NCI-H774 (cell line): ENCODE measurements at regions not wholly inside any gene's neighbourhood (a gene's known extent, or its start where the extent isn't known, plus 50 kb on each side); places are given as distances from the start of the nearest gene placed in this dataset.

Experiments
- DNase-seq: peaks from one replicate; lab custom pipeline; 2025; lab: John Stamatoyannopoulos, UW

DNA sequence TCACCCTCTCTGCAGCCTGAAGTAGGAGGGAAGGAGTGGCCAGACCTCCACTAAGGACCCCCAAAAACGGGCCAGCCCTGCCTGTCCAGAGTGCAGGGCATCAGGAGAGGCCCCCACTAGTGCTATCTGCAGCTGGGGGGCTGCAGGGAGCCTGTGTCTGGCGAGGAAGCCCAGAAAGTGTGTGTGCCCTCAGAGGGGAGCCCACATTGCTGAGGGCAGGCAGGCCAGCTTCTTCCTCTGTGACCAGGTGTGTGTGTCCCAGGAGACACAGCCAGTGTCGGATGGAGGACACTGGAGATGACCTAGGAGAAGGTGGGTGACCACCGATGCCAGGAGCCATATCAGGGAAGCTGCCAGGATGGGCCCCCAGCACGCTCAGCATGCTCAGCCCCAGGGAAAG lies 218.7 kb downstream of the IRX2 start:
- DNase-seq, result no peak

DNA sequence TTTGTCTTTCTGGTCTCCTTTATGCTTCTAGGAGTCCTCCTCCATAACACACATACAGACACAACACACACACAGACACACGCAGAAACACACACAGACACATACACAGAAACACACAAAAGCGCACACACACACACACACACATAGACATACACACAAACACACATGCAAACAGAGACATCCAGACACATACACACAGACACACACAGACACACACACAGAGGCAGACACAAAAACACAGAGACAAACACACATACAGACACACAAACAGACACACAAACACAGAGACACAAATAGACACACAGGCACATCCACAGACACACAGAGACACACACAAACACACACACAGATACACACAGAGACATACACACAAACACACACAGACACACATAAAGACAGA lies 220.2 kb downstream of the IRX2 start:
- DNase-seq, result no peak

DNA sequence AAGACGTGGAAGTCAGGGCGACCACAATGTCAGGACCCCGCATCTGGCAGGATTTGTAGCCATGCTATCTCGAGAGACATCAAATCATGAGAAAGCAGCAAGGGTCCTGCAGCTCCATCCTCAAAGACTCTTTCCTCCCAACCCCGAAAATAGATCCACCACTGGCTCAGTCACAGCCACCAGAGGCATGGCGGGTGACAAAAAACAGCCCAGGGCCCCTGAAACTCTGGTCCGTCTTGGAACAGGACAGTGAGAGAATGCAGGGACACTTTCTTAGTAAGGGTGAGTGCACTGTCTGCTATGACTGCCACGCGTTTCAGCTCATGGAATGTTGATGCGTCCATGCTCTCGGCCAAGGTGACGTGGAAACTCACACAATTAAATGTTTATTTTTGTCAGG lies 220.9 kb downstream of the IRX2 start:
- no peak for DNase-seq

DNA sequence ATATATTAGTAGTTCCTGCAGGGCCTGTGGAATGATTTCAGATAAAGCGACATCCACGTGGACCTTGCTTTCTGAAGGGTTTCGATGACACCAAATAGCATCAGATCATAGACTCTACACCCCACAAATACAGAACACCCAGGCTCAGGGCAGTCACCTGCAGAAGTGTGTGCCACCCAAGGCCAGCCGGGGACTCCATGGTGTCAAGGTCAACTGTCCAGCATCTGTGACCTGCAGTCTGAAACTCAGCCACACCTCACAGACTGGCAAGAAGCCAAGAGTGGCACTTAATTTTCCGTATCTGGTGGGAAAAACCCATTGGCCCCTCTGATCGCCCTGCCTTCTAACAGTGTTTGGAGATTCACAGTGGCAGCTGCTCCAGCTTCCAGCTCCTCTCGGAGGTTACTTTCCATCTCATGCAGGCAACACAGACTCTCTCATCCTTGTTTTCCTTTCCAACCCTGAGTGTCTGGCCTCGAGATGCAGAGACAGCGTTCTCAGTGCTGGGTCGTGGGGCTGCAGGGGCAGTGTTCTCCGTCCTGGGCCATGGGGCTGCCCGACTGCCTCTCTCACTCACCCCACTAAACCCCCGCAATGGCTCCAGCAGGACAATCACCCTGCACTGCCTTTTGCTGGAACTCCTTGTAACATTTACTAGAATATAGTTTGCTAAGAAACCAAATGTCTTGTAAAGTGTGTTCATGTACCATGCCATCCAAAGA lies 221.9 kb downstream of the IRX2 start:
- DNase-seq, result no peak

DNA sequence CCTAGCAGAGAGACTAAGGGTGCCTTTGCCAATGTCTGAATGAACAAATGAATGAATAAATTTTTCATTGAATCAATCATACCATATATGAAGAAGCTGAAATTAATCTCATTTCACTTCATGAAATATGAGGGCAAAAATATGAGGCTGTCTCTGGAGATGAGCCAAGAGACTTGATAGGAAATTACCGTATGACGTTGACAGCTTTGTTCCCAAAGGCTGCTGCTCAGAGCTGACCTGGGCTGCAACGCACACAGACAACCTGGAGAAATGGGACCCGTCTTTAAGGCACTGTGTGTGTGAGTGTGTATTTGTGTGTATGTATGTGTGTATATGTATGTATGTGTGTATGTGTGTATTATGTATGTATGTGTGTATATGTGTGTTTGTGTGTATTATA lies 226.1 kb downstream of the IRX2 start:
- no peak for DNase-seq

DNA sequence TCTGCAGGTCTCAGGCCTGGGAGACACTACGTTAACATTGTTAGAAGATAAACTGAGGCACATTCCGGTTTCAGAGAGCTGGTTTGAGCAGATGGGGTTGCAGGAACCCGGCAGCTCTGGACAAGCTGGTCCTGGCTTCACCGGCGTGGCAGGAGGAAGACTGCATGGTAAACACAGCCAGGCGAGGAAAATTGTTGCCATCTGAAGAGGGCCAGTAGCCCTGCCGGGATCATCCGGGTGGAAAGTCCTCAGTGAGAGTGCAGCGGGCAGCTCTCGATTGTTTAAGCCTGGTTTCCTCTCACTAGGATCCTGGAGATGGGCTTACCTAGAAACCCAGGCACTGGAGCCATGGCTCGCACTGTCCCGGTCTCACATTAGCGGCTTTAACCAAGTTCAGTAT lies 226.9 kb downstream of the IRX2 start:
- DNase-seq, result no peak

DNA sequence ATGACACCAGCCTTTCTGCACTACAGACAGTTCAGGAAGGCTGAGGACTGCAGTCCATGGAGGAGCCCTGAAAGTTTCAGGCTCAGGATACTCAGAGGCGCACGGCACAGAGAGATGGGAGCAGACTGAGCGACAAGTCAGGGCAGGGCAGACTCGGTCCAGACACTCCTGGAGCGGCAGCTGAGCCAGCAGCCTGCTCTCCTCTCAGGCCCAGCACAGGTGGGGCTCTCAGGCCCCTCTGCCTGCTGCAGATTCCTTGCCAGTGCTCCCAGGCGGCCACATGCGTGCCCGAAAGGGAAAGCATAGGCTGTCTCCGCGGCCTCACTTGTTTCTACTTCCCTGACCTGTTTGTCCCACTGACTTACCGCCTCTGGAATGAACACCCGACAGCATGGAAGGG lies 228.3 kb downstream of the IRX2 start:
- no peak for DNase-seq

DNA sequence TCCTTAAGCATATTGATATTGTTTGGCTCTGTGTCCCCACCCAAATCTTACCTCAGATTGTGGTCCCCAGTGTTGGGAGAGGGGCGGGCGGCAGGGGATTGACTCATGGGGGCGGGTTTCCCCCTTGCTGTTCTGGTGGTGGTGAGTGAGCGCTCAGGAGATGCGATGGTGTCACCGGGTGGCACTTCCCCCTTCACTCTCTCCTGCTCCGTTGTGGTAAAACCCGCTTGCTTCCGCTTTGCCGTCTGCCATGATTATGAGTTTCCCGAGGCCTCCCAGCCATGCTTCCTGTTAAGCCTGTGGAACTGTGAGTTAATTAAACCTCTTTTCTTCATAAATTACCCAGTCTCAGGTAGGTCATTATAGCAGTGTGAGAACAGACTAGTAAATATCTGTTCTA lies 229.1 kb downstream of the IRX2 start:
- DNase-seq, result no peak

DNA sequence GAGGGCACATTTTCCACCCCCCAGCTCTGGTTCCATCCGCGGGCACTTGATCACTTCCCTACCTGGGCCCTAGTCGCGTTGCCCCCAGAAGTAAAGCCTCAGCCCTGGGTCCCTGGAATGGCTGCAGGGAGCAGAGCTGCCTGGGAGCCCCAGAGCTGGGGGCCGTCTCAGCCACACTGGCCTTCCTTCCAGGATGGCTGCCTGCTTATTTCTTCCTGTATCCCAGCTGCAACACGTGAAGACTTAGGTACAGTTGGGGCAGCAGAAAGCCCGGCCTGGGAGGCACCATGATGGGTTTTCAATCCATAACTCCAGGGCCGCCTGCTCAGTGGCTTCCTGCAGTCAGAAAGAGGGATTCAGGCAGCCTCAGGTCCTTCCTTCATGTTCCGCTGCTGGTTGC lies 232.3 kb downstream of the IRX2 start:
- DNase-seq, result no peak

DNA sequence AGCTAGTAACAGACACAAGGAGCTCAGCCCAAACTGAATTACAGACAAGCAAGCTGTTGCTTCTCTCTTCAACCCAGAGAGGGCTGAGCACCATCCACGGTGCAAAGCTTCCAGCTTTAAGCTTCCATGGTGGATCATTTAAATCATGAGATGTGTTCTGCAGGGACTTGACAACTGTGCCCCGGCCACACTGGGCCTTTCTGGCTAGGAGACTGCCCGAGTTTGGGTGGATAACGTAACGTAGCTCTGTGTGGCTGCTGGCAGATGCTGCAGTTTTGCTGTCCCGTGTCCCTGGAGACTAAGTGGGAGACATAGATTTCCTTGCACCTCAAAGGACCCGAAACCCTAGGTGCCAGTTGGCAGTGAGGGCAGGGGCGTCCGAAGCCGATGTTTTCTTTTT lies 234.0 kb downstream of the IRX2 start:
- no peak for DNase-seq

DNA sequence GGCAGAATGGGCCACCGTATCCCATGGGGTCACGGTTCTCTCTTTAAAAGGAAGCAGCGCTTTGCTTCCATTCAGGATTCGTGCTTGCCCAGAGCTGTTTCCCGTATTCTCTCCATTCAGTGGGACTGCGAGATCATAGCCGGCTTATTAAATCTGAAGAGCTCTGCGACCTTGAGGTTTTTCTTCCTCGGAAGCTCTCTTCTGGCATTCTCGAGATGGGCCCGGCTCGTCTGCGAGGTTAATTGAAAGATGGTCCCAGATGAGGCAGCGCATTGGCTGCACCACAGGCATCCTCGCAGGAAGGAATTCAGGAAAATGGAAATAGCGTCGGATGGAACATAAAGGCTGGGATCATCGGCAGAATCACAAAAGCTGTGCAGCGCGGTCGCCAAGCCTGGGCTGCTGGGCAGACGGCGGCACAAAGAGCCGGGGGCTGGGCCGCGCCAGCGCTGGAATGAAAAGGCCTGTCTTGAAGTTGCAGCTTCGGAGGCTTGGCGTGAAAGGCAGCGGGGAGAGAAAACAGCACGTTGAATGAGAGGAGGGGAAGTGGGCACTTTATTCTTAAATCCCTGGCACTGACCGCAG lies 236.2 kb downstream of the IRX2 start:
- no peak for DNase-seq

DNA sequence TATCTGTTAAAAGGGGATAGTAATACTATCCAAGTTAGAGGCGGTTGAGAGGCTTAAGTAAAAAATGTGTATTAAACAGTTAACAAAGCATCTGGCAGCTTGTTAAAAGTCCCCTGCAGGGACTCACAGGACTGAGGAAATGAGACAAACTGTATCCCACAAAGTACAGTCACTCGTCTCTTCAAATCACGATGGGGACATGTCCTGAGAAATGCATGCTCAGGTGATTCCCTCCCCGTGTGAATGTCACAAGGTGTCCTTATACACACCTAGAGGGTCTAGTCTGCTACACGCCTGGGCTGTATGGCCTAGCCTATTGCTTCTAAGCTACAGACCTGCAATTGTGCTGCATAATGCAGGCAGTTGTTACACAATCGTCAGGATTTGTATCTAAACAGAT lies 237.0 kb downstream of the IRX2 start:
- no peak for DNase-seq

DNA sequence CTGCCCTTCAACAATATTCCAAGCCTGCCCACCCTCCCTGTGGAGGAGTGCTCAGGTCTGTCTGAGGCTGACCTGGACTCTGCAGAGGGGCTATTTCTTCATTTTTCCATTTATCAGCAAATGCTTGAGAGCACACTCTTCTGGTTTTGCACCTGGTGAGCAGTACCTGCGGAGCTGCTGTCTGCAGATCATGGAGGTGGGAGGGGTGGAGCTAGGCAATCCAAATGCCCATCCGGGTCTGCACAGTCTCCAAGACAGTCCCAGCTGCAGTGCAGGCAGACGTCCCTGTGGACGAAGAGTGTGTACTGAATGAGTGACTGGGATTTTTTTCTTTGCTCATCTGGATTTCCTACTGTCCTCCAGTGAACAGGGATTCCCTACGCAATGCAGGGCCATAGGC lies 239.8 kb downstream of the IRX2 start:
- DNase-seq, result no peak

DNA sequence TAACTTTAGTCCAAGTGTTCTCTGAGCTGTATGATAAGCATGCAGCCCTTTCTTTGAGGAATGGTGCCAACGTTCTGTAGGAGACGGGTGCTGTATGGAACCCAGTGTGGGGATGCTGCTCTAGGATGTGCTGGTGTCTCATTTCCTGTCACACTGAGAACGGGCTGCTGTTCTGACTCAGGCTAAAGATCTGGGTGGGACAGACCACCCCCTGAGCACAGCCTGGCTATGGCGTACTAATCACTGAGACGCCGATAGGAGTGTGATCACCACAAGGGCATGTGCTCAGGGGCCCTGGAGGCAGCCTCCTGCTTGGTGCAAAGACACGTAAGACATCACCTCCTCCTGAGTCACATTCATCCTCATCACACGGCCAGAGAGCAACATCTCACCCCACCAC lies 240.4 kb downstream of the IRX2 start:
- no peak for DNase-seq

DNA sequence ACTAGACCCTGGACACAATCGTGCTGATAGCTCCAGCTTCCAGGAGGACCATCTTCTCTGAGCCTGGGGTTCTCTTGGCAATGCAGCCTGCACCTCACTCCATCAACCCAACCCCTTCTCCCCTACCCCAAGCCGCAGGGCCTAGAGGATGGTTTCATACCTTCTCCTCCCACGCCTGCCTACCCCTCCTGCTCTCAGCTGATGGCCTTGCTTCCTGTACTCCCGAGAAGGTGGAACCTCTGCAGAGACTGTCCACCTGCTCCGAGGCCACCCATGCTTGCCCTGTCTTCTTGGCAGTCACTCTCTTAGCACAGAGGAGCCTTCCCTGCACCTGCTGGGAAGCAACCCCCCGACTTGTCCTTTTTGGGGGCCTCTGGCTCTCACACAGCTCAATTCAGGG lies 241.9 kb downstream of the IRX2 start:
- no peak for DNase-seq

DNA sequence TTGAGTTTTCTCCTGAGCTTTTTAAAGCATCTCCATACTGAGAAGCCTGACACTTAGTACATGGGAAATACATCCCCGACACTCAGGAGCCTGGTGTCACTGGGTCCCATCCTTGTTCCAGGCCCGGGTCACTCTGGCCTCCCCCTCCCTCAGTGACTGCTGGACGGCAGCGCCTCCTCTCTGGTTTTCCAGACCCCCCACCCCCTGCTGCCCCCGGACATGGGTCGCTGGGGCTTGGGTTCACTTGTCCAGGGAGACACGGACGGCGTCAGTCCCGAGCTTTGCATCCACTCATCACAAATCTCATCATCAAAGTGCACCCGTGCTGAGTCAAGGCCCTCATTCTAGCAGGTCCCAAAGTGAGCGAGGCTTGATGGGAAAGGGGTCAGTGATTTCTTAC lies 243.0 kb downstream of the IRX2 start:
- no peak for DNase-seq

DNA sequence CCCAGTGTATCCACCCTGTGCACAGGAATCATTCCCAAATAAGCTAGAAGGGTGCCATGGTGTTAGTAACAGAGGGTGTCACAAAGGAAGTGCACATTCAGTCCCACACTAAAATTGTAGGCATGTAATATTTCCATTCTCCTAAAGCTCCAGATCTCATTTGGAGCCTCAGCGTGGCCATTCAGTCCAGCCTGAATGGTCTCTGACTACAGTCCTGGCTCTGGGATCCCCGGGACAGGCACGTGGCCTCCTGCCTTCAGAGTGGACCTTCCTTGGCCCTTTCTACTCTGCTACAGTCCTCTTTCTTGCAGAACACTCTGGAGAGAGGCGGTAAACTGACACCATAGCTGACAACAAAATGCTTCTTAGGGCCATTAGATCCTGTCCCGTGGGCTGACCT lies 243.9 kb downstream of the IRX2 start:
- no peak for DNase-seq

DNA sequence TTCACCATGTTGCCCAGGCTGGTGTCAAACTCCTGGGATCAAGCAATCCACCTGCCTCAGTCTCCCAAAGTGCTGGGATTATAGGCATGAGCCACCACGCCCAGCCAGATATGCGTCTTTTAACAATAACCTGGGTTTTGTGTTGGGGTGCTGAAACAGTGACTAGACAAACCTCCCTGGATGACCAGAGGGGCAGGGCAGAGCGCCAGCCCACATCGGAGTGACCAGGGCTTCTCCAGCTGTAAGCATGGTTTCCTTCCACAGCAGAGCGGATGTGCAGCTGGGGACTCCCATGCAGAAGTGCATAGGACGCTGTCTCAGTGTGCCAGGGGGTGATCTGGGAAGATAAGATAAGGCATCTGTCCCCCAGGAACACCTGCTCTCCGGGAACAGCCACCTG lies 244.9 kb downstream of the IRX2 start:
- no peak for DNase-seq

DNA sequence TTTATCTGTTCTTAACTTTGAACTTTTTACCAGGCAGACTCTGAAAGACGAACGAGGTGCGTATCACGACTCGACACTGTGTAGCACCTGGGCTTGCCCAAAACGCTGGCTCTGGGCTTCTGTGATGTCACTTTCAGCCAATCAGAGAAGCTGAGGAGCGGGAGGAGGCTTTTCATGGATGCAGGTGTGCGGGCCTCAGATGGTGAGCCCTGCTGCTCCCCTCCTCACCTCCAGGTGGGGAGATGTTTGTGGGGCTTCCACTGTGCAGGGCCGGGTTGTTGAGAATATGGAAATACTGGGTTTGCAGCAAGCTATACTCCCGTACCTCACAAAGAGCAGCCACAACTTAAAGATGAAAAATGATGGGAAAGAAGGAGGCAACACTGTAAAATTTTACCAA lies 246.3 kb downstream of the IRX2 start:
- DNase-seq, result no peak

DNA sequence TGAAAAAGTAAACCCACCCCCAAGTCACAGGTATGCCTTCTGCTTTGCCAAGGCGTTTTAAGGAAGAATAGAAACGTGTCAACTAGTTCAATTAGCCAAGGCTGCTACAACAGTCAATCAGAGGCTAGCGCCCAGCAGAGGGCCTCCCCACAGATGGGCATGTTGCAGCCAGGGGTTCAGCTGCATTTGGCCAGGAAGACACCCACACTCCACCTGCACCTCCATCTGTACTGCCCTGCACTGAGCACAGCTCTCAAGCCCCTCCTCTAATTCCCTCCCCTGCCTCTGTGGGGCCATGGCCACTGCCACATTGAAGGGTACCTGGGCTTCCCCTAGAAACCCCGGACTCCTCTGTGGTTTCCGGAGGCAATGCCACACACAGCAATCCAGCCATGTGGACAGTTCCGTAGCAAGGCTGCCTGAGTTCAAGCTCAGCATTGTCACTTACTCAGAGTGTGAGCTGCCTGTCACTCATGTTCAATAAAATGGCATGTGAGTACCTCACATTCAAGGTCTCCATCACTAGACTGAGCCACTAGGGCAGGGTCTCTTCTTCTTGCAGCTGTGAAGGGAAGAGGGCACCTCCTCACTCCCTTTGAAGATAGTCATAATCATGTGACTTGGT lies 248.4 kb downstream of the IRX2 start:
- DNase-seq, result no peak

DNA sequence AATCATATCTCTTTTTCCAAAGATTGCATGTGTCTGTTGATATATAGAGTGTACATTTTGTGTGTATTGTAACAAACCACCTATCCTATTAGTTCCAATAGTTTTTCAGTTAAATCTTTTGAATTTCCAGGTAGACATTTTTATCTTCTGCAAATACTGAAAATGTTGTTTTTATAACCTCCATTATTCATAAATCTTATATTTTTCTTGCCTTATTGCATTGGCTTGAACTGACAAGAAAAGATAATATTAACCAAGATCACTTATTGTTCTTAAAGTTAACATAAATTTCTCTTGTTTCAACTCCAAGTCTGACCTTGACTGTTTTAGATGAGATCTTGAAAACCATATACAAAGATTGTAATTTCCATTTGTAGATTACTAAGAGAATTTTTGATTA lies 251.6 kb downstream of the IRX2 start:
- no peak for DNase-seq

DNA sequence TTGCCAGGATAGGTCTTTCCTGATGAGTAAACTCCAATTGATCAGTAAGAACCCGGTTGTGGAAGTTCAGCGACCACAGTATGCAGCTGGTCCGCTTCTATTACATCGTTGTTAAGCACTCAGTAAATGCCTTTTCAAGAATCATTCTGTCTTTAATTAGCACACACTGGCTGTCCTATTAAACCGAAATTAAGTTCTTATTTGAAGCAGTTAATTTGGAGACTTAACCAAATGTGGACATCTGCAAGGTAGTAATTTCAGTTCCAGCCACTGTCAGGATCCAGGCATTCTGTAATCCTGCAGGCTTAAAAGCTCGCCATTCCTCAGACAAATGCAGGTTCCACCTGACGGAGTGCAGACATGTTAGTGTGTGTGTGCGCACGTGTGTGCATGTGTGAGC lies 254.6 kb downstream of the IRX2 start:
- no peak for DNase-seq

DNA sequence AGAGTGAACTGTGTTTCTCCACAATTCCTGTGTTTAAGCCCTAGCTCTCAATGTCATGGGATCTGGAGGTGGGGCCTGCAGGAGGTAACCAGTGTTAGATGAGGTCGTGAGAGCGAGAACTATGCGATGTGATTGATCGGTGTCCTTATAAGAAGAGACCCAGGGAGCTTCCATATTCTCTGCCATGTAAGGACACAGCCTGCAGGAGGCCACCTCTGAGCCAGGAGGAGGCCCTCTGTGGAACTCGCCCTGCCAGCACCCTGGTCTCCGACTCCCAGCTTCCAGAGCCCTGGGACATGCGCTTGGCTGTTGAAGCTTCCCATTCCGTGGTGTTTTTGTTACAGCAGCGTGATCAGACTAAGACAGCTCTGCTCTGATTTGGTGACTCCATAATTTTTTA lies 255.4 kb downstream of the IRX2 start:
- no peak for DNase-seq

DNA sequence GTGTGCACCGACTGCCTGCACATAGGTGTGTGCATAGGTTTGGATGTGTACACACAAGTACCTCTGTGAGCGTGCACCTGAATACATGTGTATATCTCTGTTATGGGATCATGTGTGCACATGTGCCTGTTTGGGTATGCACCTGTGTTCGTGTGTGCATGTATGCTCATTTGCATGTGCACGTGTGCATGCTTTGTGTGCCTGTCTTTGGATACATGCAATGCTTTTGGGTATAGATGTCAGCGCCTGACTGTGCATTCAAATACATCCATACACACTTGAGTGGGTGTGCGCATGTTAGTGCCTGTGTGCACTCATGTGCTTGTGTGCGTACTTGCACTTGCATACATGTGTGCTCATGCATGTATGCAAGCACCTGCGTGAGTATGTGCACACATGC lies 258.1 kb downstream of the IRX2 start:
- DNase-seq, result no peak
